ENCODE measurements at regions not wholly inside any gene's neighbourhood (a gene's known extent, or its start where the extent isn't known, plus 50 kb on each side); places are given as distances from the start of the nearest gene placed in this dataset.

GRCh38 chr13:93147946-93148345 lies 78.7 kb upstream of the GPC6 start:
- TF ChIP-seq, protein P1, sequence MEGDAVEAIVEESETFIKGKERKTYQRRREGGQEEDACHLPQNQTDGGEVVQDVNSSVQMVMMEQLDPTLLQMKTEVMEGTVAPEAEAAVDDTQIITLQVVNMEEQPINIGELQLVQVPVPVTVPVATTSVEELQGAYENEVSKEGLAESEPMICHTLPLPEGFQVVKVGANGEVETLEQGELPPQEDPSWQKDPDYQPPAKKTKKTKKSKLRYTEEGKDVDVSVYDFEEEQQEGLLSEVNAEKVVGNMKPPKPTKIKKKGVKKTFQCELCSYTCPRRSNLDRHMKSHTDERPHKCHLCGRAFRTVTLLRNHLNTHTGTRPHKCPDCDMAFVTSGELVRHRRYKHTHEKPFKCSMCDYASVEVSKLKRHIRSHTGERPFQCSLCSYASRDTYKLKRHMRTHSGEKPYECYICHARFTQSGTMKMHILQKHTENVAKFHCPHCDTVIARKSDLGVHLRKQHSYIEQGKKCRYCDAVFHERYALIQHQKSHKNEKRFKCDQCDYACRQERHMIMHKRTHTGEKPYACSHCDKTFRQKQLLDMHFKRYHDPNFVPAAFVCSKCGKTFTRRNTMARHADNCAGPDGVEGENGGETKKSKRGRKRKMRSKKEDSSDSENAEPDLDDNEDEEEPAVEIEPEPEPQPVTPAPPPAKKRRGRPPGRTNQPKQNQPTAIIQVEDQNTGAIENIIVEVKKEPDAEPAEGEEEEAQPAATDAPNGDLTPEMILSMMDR (IDR thresholded peaks at IDR 0.05): no peak
- ChIA-PET POLR2A (no interaction called here), CTCF (no interaction called here)
- Histone ChIP-seq H3K36me3 (ENCODE audit: insufficient read depth, low read length) (no peaks in the 10 kb centered on the region), H3K27me3 (ENCODE audit: control insufficient read depth in 1 of 2, insufficient read depth in 2 of 2, low read length in 2 of 2) (no peaks in the 10 kb centered on the region), H3K4me3 (ENCODE audit: low read length) (no peak overlapping the region), H3K9me3 (ENCODE audit: control insufficient read depth in 1 of 2, insufficient read depth in 1 of 2, low read length in 2 of 2) (no peaks in the 10 kb centered on the region), H3K4me1 (ENCODE audit: insufficient read depth, low read length) (no peaks in the 10 kb centered on the region), H3K27ac (ENCODE audit: low read depth in 1 of 2, low read length in 2 of 2) (no peak overlapping the region)
- intact Hi-C loops (cut with DNase I, micrococcal nuclease): no loop called here
- Mint-ChIP-seq H3K36me3 (ENCODE audit: low read depth) (no peaks in the 10 kb centered on the region), H3K9me3 (peaks cover 15% of the 10 kb centered on the region), H3K27me3 (no peaks in the 10 kb centered on the region), H3K4me1 (ENCODE audit: low read depth) (no peaks in the 10 kb centered on the region), H3K4me3 (no peak overlapping the region), H3K27ac (no peak overlapping the region)
- no peak for ATAC-seq (ENCODE audit: poor library complexity)
- no peak for DNase-seq

DNA sequence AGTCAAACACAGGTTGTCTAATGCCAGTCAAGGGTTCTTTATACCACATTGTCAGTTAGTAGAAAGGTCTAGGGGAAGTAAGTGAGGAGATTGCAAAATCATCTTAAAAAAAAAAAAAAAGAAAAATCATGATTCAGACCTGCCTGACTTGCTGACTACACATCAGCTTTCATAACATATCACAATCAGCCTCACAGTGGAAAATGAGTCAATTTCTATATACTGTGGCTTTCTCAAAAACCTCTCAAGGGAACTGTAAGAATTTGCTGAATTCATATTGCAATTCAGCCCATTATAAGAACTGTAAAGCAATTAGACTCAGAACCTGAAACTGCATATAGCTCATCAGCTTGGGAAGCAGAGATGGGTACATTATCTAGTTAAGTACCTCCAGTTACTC lies 75.3 kb upstream of the GPC6 start:
- Mint-ChIP-seq H3K27me3 (no peaks in the 10 kb centered on the region), H3K9me3 (peaks cover 17% of the 10 kb centered on the region), H3K27ac (no peak overlapping the region), H3K4me3 (no peak overlapping the region), H3K4me1 (ENCODE audit: low read depth) (no peaks in the 10 kb centered on the region), H3K36me3 (ENCODE audit: low read depth) (no peaks in the 10 kb centered on the region)
- ChIA-PET POLR2A (no interaction called here), CTCF (no interaction called here)
- no peak for ATAC-seq (ENCODE audit: poor library complexity)
- TF ChIP-seq, protein P1 (IDR thresholded peaks at IDR 0.05): no peak
- Histone ChIP-seq H3K4me3 (ENCODE audit: low read length) (no peak overlapping the region), H3K27me3 (ENCODE audit: control insufficient read depth in 1 of 2, insufficient read depth in 2 of 2, low read length in 2 of 2) (no peaks in the 10 kb centered on the region), H3K36me3 (ENCODE audit: insufficient read depth, low read length) (no peaks in the 10 kb centered on the region), H3K9me3 (ENCODE audit: control insufficient read depth in 1 of 2, insufficient read depth in 1 of 2, low read length in 2 of 2) (no peaks in the 10 kb centered on the region), H3K27ac (ENCODE audit: low read depth in 1 of 2, low read length in 2 of 2) (no peak overlapping the region), H3K4me1 (ENCODE audit: insufficient read depth, low read length) (no peaks in the 10 kb centered on the region)
- intact Hi-C loops (cut with DNase I, micrococcal nuclease): no loop called here
- DNase-seq: no peak

DNA sequence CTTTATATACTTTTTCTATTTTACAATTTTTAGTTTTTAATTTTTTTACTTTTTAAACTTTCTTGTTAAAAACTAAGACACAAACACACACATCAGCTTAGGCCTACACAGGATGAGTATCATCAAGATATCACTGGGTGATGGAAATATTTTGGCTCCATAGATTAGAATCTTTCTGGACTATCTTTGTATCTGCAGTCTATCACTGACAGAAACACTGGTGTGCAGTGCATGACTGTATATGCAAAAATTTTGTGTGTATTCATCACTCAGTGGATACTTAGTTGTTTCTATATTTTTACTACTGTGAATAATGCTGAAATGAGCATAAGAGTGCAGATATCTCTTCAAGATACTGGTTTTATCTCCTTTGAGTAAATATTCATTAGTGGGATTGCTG lies 68.0 kb upstream of the GPC6 start:
- ChIA-PET POLR2A (no interaction called here), CTCF (no interaction called here)
- Histone ChIP-seq H3K36me3 (ENCODE audit: insufficient read depth, low read length) (no peaks in the 10 kb centered on the region), H3K4me1 (ENCODE audit: insufficient read depth, low read length) (no peaks in the 10 kb centered on the region), H3K4me3 (ENCODE audit: low read length) (no peak overlapping the region), H3K27ac (ENCODE audit: low read depth in 1 of 2, low read length in 2 of 2) (no peak overlapping the region), H3K9me3 (ENCODE audit: control insufficient read depth in 1 of 2, insufficient read depth in 1 of 2, low read length in 2 of 2) (no peaks in the 10 kb centered on the region), H3K27me3 (ENCODE audit: control insufficient read depth in 1 of 2, insufficient read depth in 2 of 2, low read length in 2 of 2) (no peaks in the 10 kb centered on the region)
- TF ChIP-seq, protein P1 (IDR thresholded peaks at IDR 0.05): no peak
- Mint-ChIP-seq H3K27me3 (no peaks in the 10 kb centered on the region), H3K27ac (no peak overlapping the region), H3K36me3 (ENCODE audit: low read depth) (no peaks in the 10 kb centered on the region), H3K4me3 (no peak overlapping the region), H3K9me3 (peaks cover 8% of the 10 kb centered on the region), H3K4me1 (ENCODE audit: low read depth) (no peaks in the 10 kb centered on the region)
- ATAC-seq (ENCODE audit: poor library complexity) (no peak), DNase-seq (no peak)
- intact Hi-C loops (cut with DNase I, micrococcal nuclease): no loop called here
